GM12864 (cell line): ENCODE measurements at regions not wholly inside any gene's neighbourhood (a gene's known extent, or its start where the extent isn't known, plus 50 kb on each side); places are given as distances from the start of the nearest gene placed in this dataset.

Source experiments
- DNase-seq: peaks from one replicate; pipeline ENCODE4 v3.0.0-alpha.2; 2011; ENCODE audit warnings: low read depth
- H3K4me3 ChIP-seq: 2 replicates; pipeline ENCODE4 v1.5.1; 2011; ENCODE audit warnings: mild to moderate bottlenecking, low read depth, low read length, control low read depth
- CTCF ChIP-seq: IDR thresholded peaks from 2 replicates; pipeline ENCODE4 v1.5.1; 2011; ENCODE audit warnings: low read depth, mild to moderate bottlenecking, moderate library complexity, low read length, control low read depth, inconsistent platforms; ENCODE audit errors: missing control alignments

- H3K4me3 ChIP-seq, result no peak overlapping the region
- TF ChIP-seq CTCF, result no peak
- DNase-seq, result no peak
Measured at GRCh38 chr6:58419321-58419720, 1101.9 kb downstream of the PRIM2 start.
